H9 (cell line): ENCODE measurements at regions not wholly inside any gene's neighbourhood (a gene's known extent, or its start where the extent isn't known, plus 50 kb on each side); places are given as distances from the start of the nearest gene placed in this dataset.

ENCODE experiments used
- DNase-seq: peaks from one replicate; pipeline ENCODE4 v3.0.0-alpha.2; 2017
- H2AFZ ChIP-seq: one replicate; pipeline ENCODE4 v1.6.1; 2013; ENCODE audit warnings: mild to moderate bottlenecking, low read length, control low read depth, moderate library complexity
- H2AK5ac ChIP-seq: 2 replicates; pipeline ENCODE4 v1.6.1; 2013; ENCODE audit warnings: low read length, control low read depth, mixed read lengths; ENCODE audit not compliant: insufficient read length
- H2BK120ac ChIP-seq: one replicate; pipeline ENCODE4 v1.6.1; 2013; ENCODE audit warnings: low read depth, mild to moderate bottlenecking, low read length, control low read depth, inconsistent platforms; ENCODE audit not compliant: poor library complexity, severe bottlenecking
- H2BK12ac ChIP-seq: 2 replicates; pipeline ENCODE4 v1.6.1; 2013; ENCODE audit warnings: low read length, control low read depth, mixed read lengths, low read depth; ENCODE audit not compliant: insufficient read length
- H2BK15ac ChIP-seq: 2 replicates; pipeline ENCODE4 v1.6.1; 2013; ENCODE audit warnings: low read depth, low read length, control low read depth
- H2BK20ac ChIP-seq: one replicate; pipeline ENCODE4 v1.6.1; 2013; ENCODE audit warnings: low read depth, mild to moderate bottlenecking, low read length, control low read depth, inconsistent platforms; ENCODE audit not compliant: poor library complexity, severe bottlenecking
- H2BK5ac ChIP-seq: 2 replicates; pipeline ENCODE4 v1.6.1; 2013; ENCODE audit warnings: low read length, control low read depth, mixed read lengths; ENCODE audit not compliant: insufficient read length
- H3K14ac ChIP-seq: 2 replicates; pipeline ENCODE4 v1.6.1; 2013; ENCODE audit warnings: low read length, control low read depth; ENCODE audit not compliant: insufficient read depth
- H3K18ac ChIP-seq: 2 replicates; pipeline ENCODE4 v1.6.1; 2013; ENCODE audit warnings: low read depth, mild to moderate bottlenecking, mixed read lengths, low read length, control low read depth; ENCODE audit not compliant: insufficient read length
- H3K23ac ChIP-seq: 2 replicates; pipeline ENCODE4 v1.6.1; 2013; ENCODE audit warnings: low read length, control low read depth, mixed read lengths, low read depth; ENCODE audit not compliant: insufficient read length
- H3K23me2 ChIP-seq: 2 replicates; pipeline ENCODE4 v1.6.1; 2013; ENCODE audit warnings: low read depth, mild to moderate bottlenecking, mixed read lengths, low read length, control low read depth; ENCODE audit not compliant: insufficient read length, poor library complexity, severe bottlenecking
- H3K27ac ChIP-seq: 2 replicates; pipeline ENCODE4 v1.5.1; 2013; ENCODE audit warnings: low read length, control low read depth, mixed read lengths, low read depth; ENCODE audit not compliant: insufficient read length
- H3K27me3 ChIP-seq: 2 replicates; pipeline ENCODE4 v1.6.1; 2013; ENCODE audit warnings: low read length, control low read depth, inconsistent platforms; ENCODE audit not compliant: insufficient read depth
- H3K4ac ChIP-seq: 2 replicates; pipeline ENCODE4 v1.6.1; 2013; ENCODE audit warnings: low read depth, mild to moderate bottlenecking, control low read depth, inconsistent platforms, low read length, moderate library complexity
- H3K4me1 ChIP-seq: 2 replicates; pipeline ENCODE4 v1.6.1; 2013; ENCODE audit warnings: low read length, control low read depth, inconsistent platforms; ENCODE audit not compliant: insufficient read depth
- H3K4me2 ChIP-seq: 2 replicates; pipeline ENCODE4 v1.6.1; 2013; ENCODE audit warnings: low read length, control low read depth, mixed read lengths; ENCODE audit not compliant: insufficient read length, insufficient read depth
- H3K56ac ChIP-seq: 2 replicates; pipeline ENCODE4 v1.6.1; 2013; ENCODE audit warnings: low read depth, mild to moderate bottlenecking, mixed read lengths, low read length, control low read depth; ENCODE audit not compliant: insufficient read length
- H3K79me1 ChIP-seq: 2 replicates; pipeline ENCODE4 v1.6.1; 2013; ENCODE audit warnings: low read depth, mild to moderate bottlenecking, moderate library complexity, low read length, control low read depth, inconsistent platforms; ENCODE audit not compliant: insufficient read depth, poor library complexity, severe bottlenecking
- H3K79me2 ChIP-seq: 2 replicates; pipeline ENCODE4 v1.6.1; 2013; ENCODE audit warnings: low read length, control low read depth, inconsistent platforms; ENCODE audit not compliant: insufficient read depth
- H3K9ac ChIP-seq: 2 replicates; pipeline ENCODE4 v1.6.1; 2013; ENCODE audit warnings: low read length, control low read depth, mixed read lengths; ENCODE audit not compliant: insufficient read length; ENCODE audit errors: extremely low read depth
- H3K9me3 ChIP-seq: one replicate; pipeline ENCODE4 v1.6.1; 2013; ENCODE audit warnings: low read depth, low read length, inconsistent platforms; ENCODE audit not compliant: control insufficient read depth
- H3T11ph ChIP-seq: one replicate; pipeline ENCODE4 v1.6.1; 2013; ENCODE audit warnings: mild to moderate bottlenecking, low read length, control low read depth, inconsistent platforms
- H4K20me1 ChIP-seq: one replicate; pipeline ENCODE4 v1.6.1; 2013; ENCODE audit not compliant: control insufficient read depth, insufficient read length, insufficient read depth
- H4K5ac ChIP-seq: 2 replicates; pipeline ENCODE4 v1.6.1; 2013; ENCODE audit warnings: low read depth, mild to moderate bottlenecking, mixed read lengths, low read length, control low read depth; ENCODE audit not compliant: insufficient read length
- H4K8ac ChIP-seq: replicated peaks from 2 replicates; pipeline ENCODE4 v1.6.1; 2013; ENCODE audit warnings: low read length, control low read depth, mixed read lengths, low read depth; ENCODE audit not compliant: insufficient read length
- H4K91ac ChIP-seq: 2 replicates; pipeline ENCODE4 v1.6.1; 2013; ENCODE audit warnings: low read depth, mild to moderate bottlenecking, moderate library complexity, mixed read lengths, low read length, control low read depth; ENCODE audit not compliant: insufficient read length
- H3K27ac Mint-ChIP-seq, 3 experiments: 2 replicates in 2 of 3; 3 replicates in 1 of 3; pipeline ENCODE4 v1.8.0; 2020 to 2021; ENCODE audit warnings: mixed read lengths in 3 of 3, mild to moderate bottlenecking in 1 of 3, moderate library complexity in 1 of 3
- H3K27me3 Mint-ChIP-seq: 2 replicates; pipeline ENCODE4 v1.8.0; 2021; ENCODE audit warnings: low read depth, mild to moderate bottlenecking, moderate library complexity, mixed read lengths
- H3K36me3 Mint-ChIP-seq, 3 experiments: 2 replicates in 2 of 3; 3 replicates in 1 of 3; pipeline ENCODE4 v1.8.0; 2020 to 2021; ENCODE audit warnings: low read depth in 3 of 3, mixed read lengths in 3 of 3; ENCODE audit not compliant: insufficient read depth in 1 of 3
- H3K4me1 Mint-ChIP-seq, 2 experiments: 2 replicates each; pipeline ENCODE4 v1.8.0; 2020; ENCODE audit warnings: mixed read lengths in 2 of 2
- H3K4me3 Mint-ChIP-seq, 2 experiments: 2 replicates in 1 of 2; 3 replicates in 1 of 2; pipeline ENCODE4 v1.8.0; 2020 to 2021; ENCODE audit warnings: mild to moderate bottlenecking in 2 of 2, mixed read lengths in 2 of 2, moderate library complexity in 1 of 2
- H3K9me3 Mint-ChIP-seq, 2 experiments: 2 replicates in 1 of 2; 3 replicates in 1 of 2; pipeline ENCODE4 v1.8.0; 2020; ENCODE audit warnings: mild to moderate bottlenecking in 2 of 2, mixed read lengths in 2 of 2, moderate library complexity in 1 of 2
- CTCF ChIP-seq: fragments of 200-600 bp; sonication (generic); conservative IDR thresholded peaks from 3 replicates; pipeline ENCODE4 v1.8.0; 2021; ENCODE audit warnings: antibody characterized with exemption, mild to moderate bottlenecking
- WGBS: extraction: QIAGEN DNeasy Blood & Tissue Kit; methylation state at CpG from one replicate; pipeline ENCODE4 v1.1.7; 2013; ENCODE audit warnings: missing lambda C conversion rate, low lambda C conversion rate, mixed read lengths; ENCODE audit not compliant: insufficient read length; ENCODE audit errors: extremely low coverage; 5-methylcytosine and 5-hydroxymethylcytosine counted together

- H2BK120ac ChIP-seq, result no peak overlapping the region
- no peak overlapping the region for H3K18ac ChIP-seq
- H2BK5ac ChIP-seq, result no peak overlapping the region
- no peak overlapping the region for H3K23ac ChIP-seq
- no peaks in the 10 kb centered on the region for H3K79me1 ChIP-seq
- no peak overlapping the region for H4K5ac ChIP-seq
- no peak for DNase-seq
- H3K23me2 ChIP-seq, result no peaks in the 10 kb centered on the region
- H3K9ac ChIP-seq, result no peak overlapping the region
- H2AK5ac ChIP-seq, result no peak overlapping the region
- no peak overlapping the region for H4K8ac ChIP-seq
- no peak overlapping the region for H3K4ac ChIP-seq
- no peak overlapping the region for H3K4me2 ChIP-seq
- no peaks in the 10 kb centered on the region for H3K79me2 ChIP-seq
- Mint-ChIP-seq H3K4me3 (no peak overlapping the region; a peak in 1 of 5 replicates), H3K9me3 (no peaks in the 10 kb centered on the region), H3K36me3 (no peaks in the 10 kb centered on the region), H3K4me1 (peaks cover 0 to 4% of the 10 kb centered on the region in 2 experiments; a peak in 2 of 4 replicates), H3K27ac (no peak overlapping the region), H3K27me3 (peaks cover 3% of the 10 kb centered on the region)
- H3K14ac ChIP-seq, result no peak overlapping the region
- H2BK20ac ChIP-seq, result no peak overlapping the region
- H3K27me3 ChIP-seq, result no peaks in the 10 kb centered on the region
- H3T11ph ChIP-seq, result no peak overlapping the region
- H3K56ac ChIP-seq, result no peak overlapping the region
- no CpG with 5 or more reads among the region's 15 CpGs for WGBS
- no peak overlapping the region for H2AFZ ChIP-seq
- TF ChIP-seq CTCF, result no peak
- H3K9me3 ChIP-seq, result no peaks in the 10 kb centered on the region
- H4K20me1 ChIP-seq, result no peaks in the 10 kb centered on the region
- H3K4me1 ChIP-seq, result no peaks in the 10 kb centered on the region
- H3K27ac ChIP-seq, result no peak overlapping the region
- no peak overlapping the region for H2BK12ac ChIP-seq
- no peak overlapping the region for H2BK15ac ChIP-seq
- no peak overlapping the region for H4K91ac ChIP-seq
These were observed 198.1 kb downstream of the DLL1 start for GRCh38 chr6:170092826-170093225.
